Neural progenitor cell (in vitro differentiated cells): ENCODE measurements at regions not wholly inside any gene's neighbourhood (a gene's known extent, or its start where the extent isn't known, plus 50 kb on each side); places are given as distances from the start of the nearest gene placed in this dataset.
A peak's percentile ranks its signal among the peaks of the same experiment; 100 is the strongest.

Experiments
- DNase-seq: peaks from one replicate; pipeline ENCODE4 v3.0.0-alpha.2; 2016; ENCODE audit warnings: low spot score
- H2AFZ ChIP-seq: fragments of 200-600 bp; sonication (generic); replicated peaks from 2 replicates; pipeline ENCODE4 v1.6.1; 2016; ENCODE audit warnings: antibody characterized with exemption
- H3F3A ChIP-seq: fragments of 200-600 bp; sonication (generic); 2 replicates; pipeline ENCODE4 v1.6.1; 2016; ENCODE audit warnings: antibody characterized with exemption, low read depth
- H3K27ac ChIP-seq: fragments of 200-600 bp; sonication (generic); 2 replicates; pipeline ENCODE4 v1.5.1; 2016; ENCODE audit warnings: mild to moderate bottlenecking
- H3K27me3 ChIP-seq: fragments of 200-600 bp; sonication (generic); 2 replicates; pipeline ENCODE4 v1.6.1; 2016; ENCODE audit warnings: mild to moderate bottlenecking, moderate library complexity
- H3K36me3 ChIP-seq: fragments of 200-600 bp; sonication (generic); 2 replicates; pipeline ENCODE4 v1.5.1; 2016
- H3K4me1 ChIP-seq: fragments of 200-600 bp; sonication (generic); 2 replicates; pipeline ENCODE4 v1.6.1; 2016; ENCODE audit warnings: mixed run types
- H3K4me2 ChIP-seq: fragments of 200-600 bp; sonication (generic); 2 replicates; pipeline ENCODE4 v1.6.1; 2016
- H3K4me3 ChIP-seq: fragments of 200-600 bp; sonication (generic); 2 replicates; pipeline ENCODE4 v1.5.1; 2016
- H3K79me2 ChIP-seq: fragments of 200-600 bp; sonication (generic); 2 replicates; pipeline ENCODE4 v1.6.1; 2016; ENCODE audit warnings: low read depth
- H3K9ac ChIP-seq: fragments of 200-600 bp; sonication (generic); 2 replicates; pipeline ENCODE4 v1.6.1; 2016
- H3K9me3 ChIP-seq: fragments of 200-600 bp; sonication (generic); 2 replicates; pipeline ENCODE4 v1.5.1; 2016; ENCODE audit warnings: low read depth
- H4K20me1 ChIP-seq: fragments of 200-600 bp; sonication (generic); 2 replicates; pipeline ENCODE4 v1.6.1; 2016; ENCODE audit warnings: low read depth
- H3K27ac Mint-ChIP-seq: 3 replicates; pipeline ENCODE4 v1.8.0; 2021; ENCODE audit warnings: mixed read lengths
- H3K27me3 Mint-ChIP-seq: 2 replicates; pipeline ENCODE4 v1.8.0; 2022; ENCODE audit warnings: low read depth, mild to moderate bottlenecking, inconsistent platforms, moderate library complexity, mixed read lengths; ENCODE audit not compliant: insufficient read depth
- H3K36me3 Mint-ChIP-seq: 3 replicates; pipeline ENCODE4 v1.8.0; 2021; ENCODE audit warnings: mixed read lengths
- H3K4me1 Mint-ChIP-seq: 3 replicates; pipeline ENCODE4 v1.8.0; 2021; ENCODE audit warnings: mixed read lengths
- H3K4me3 Mint-ChIP-seq: 3 replicates; pipeline ENCODE4 v1.8.0; 2021; ENCODE audit warnings: mild to moderate bottlenecking, moderate library complexity, mixed read lengths
- H3K9me3 Mint-ChIP-seq: 3 replicates; pipeline ENCODE4 v1.8.0; 2020; ENCODE audit warnings: mixed read lengths
- CTCF ChIP-seq: fragments of 200-600 bp; sonication (generic); IDR thresholded peaks from 2 replicates; pipeline ENCODE4 v1.5.1; 2017; ENCODE audit warnings: antibody characterized with exemption, mild to moderate bottlenecking
- EZH2 ChIP-seq: fragments of 200-600 bp; sonication (generic); IDR thresholded peaks from 2 replicates; pipeline ENCODE4 v1.6.1; 2017; ENCODE audit warnings: antibody characterized with exemption, mild to moderate bottlenecking, moderate library complexity
- EZH2phosphoT487 ChIP-seq: fragments of 200-600 bp; sonication (generic); IDR thresholded peaks from 2 replicates; pipeline ENCODE4 v1.6.1; 2017; ENCODE audit warnings: antibody characterized with exemption

GRCh38 chr9:121572581-121572980 is 72.9 kb upstream of the GGTA1 start:
- Histone ChIP-seq H2AFZ (no peak overlapping the region), H3K9me3 (no peaks in the 10 kb centered on the region), H3K27ac (no peak overlapping the region), H3K79me2 (no peaks in the 10 kb centered on the region), H3K9ac (no peak overlapping the region), H4K20me1 (no peaks in the 10 kb centered on the region), H3K4me2 (no peak overlapping the region), H3K27me3 (no peaks in the 10 kb centered on the region), H3K4me1 (peaks cover 32% of the 10 kb centered on the region), H3K36me3 (no peaks in the 10 kb centered on the region), H3K4me3 (no peak overlapping the region), H3F3A (peaks cover 8% of the 10 kb centered on the region)
- Mint-ChIP-seq H3K36me3 (no peaks in the 10 kb centered on the region), H3K4me1 (peaks cover 74% of the 10 kb centered on the region), H3K27me3 (peaks cover 14% of the 10 kb centered on the region), H3K9me3 (peaks cover 2% of the 10 kb centered on the region), H3K4me3 (no peak overlapping the region), H3K27ac (no peak overlapping the region)
- TF ChIP-seq EZH2phosphoT487 (no peak), CTCF (no peak), EZH2 (no peak)
- DNase-seq: no peak

GRCh38 chr9:121573717-121574485 is 74.3 kb upstream of the GGTA1 start:
- peak overlapping the region; percentile 21 for H3K4me3 Mint-ChIP-seq
- peak overlapping the region; percentile 99 for H3K27ac Mint-ChIP-seq
- H3K4me3 ChIP-seq: no peak overlapping the region
- H3K9me3 Mint-ChIP-seq: peaks cover 2% of the 10 kb centered on the region
- H3K36me3 ChIP-seq: no peaks in the 10 kb centered on the region
- peaks cover 12% of the 10 kb centered on the region for H3K27me3 Mint-ChIP-seq
- H3K9me3 ChIP-seq: no peaks in the 10 kb centered on the region
- no peaks in the 10 kb centered on the region for H3K27me3 ChIP-seq
- no peaks in the 10 kb centered on the region for H3K36me3 Mint-ChIP-seq
- no peak overlapping the region for H3K9ac ChIP-seq
- H3K4me1 ChIP-seq: peaks cover 25% of the 10 kb centered on the region
- H2AFZ ChIP-seq: no peak overlapping the region
- H3K4me2 ChIP-seq: no peak overlapping the region
- TF ChIP-seq EZH2phosphoT487: no peak
- TF ChIP-seq CTCF: no peak
- no peak for TF ChIP-seq EZH2
- no peak overlapping the region for H3K27ac ChIP-seq
- peak; percentile 61 for DNase-seq
- no peaks in the 10 kb centered on the region for H4K20me1 ChIP-seq
- H3K4me1 Mint-ChIP-seq: peaks cover 68% of the 10 kb centered on the region
- no peaks in the 10 kb centered on the region for H3K79me2 ChIP-seq
- peaks cover 8% of the 10 kb centered on the region for H3F3A ChIP-seq

- no peak overlapping the region for H3K4me2 ChIP-seq
- H3K9ac ChIP-seq: no peak overlapping the region
- Mint-ChIP-seq H3K9me3 (peaks cover 2% of the 10 kb centered on the region), H3K27ac (peak overlapping the region; percentile 99), H3K36me3 (no peaks in the 10 kb centered on the region), H3K4me3 (peak overlapping the region; percentile 68), H3K27me3 (peaks cover 15% of the 10 kb centered on the region), H3K4me1 (peaks cover 68% of the 10 kb centered on the region)
- H3K9me3 ChIP-seq: no peaks in the 10 kb centered on the region
- H3K36me3 ChIP-seq: no peaks in the 10 kb centered on the region
- no peaks in the 10 kb centered on the region for H3K27me3 ChIP-seq
- H3K79me2 ChIP-seq: no peaks in the 10 kb centered on the region
- peaks cover 8% of the 10 kb centered on the region for H3F3A ChIP-seq
- H3K4me3 ChIP-seq: no peak overlapping the region
- DNase-seq: no peak
- no peak overlapping the region for H3K27ac ChIP-seq
- peaks cover 25% of the 10 kb centered on the region for H3K4me1 ChIP-seq
- H4K20me1 ChIP-seq: no peaks in the 10 kb centered on the region
- H2AFZ ChIP-seq: no peak overlapping the region
- TF ChIP-seq EZH2: no peak
- TF ChIP-seq CTCF: no peak
- TF ChIP-seq EZH2phosphoT487: no peak
Measured at GRCh38 chr9:121574774-121575519, 75.3 kb upstream of the GGTA1 start.
